DMS79 (cell line): ENCODE measurements at regions not wholly inside any gene's neighbourhood (a gene's known extent, or its start where the extent isn't known, plus 50 kb on each side); places are given as distances from the start of the nearest gene placed in this dataset.
A peak's percentile ranks its signal among the peaks of the same experiment; 100 is the strongest.
"Not testable (repeated sequence)": the region's sequence is repeated elsewhere in the genome, so short reads cannot be mapped to it uniquely, and the experiment has no call there.

Experiments
- DNase-seq: peaks from one replicate; lab custom pipeline; 2025; lab: John Stamatoyannopoulos, UW

- DNase-seq: no peak
Measured at GRCh38 chr11:33461369-33462125, 204.4 kb downstream of the HIPK3 start.

- no peak for DNase-seq
Measured at GRCh38 chr11:33457948-33458347, 200.8 kb downstream of the HIPK3 start.

- no peak for DNase-seq
Measured at GRCh38 chr11:33455867-33456463, 198.8 kb downstream of the HIPK3 start.

GRCh38 chr11:33454264-33454663 lies 197.1 kb downstream of the HIPK3 start:
- DNase-seq: no peak

GRCh38 chr11:33452836-33453624 lies 195.8 kb downstream of the HIPK3 start:
- DNase-seq: no peak

GRCh38 chr11:33451364-33451763 lies 194.2 kb downstream of the HIPK3 start:
- peak; percentile 11 for DNase-seq

- DNase-seq: peak; percentile 37
Measured at GRCh38 chr11:33449798-33450197, 192.6 kb downstream of the HIPK3 start.

- no peak for DNase-seq
Measured at GRCh38 chr11:33448461-33449130, 191.4 kb downstream of the HIPK3 start.

GRCh38 chr11:33445761-33446161 lies 188.6 kb downstream of the HIPK3 start:
- no peak for DNase-seq

- no peak for DNase-seq
Measured at GRCh38 chr11:33444835-33445594, 187.8 kb downstream of the HIPK3 start.

GRCh38 chr11:33443684-33444083 lies 186.5 kb downstream of the HIPK3 start:
- no peak for DNase-seq

- no peak for DNase-seq
Measured at GRCh38 chr11:33438301-33438700, 181.1 kb downstream of the HIPK3 start.

GRCh38 chr11:33437529-33437928 lies 180.3 kb downstream of the HIPK3 start:
- DNase-seq: no peak

GRCh38 chr11:33435216-33435615 lies 178.0 kb downstream of the HIPK3 start:
- no peak for DNase-seq

GRCh38 chr11:33434294-33434693 lies 177.1 kb downstream of the HIPK3 start:
- DNase-seq: no peak

- not testable (repeated sequence) for DNase-seq
Measured at GRCh38 chr11:33428435-33428834, 171.3 kb downstream of the HIPK3 start.

GRCh38 chr11:33420959-33421566 lies 163.9 kb downstream of the HIPK3 start:
- DNase-seq: no peak

- DNase-seq: no peak
Measured at GRCh38 chr11:33419924-33420323, 162.7 kb downstream of the HIPK3 start.

- no peak for DNase-seq
Measured at GRCh38 chr11:33417121-33417520, 159.9 kb downstream of the HIPK3 start.

- DNase-seq: no peak
Measured at GRCh38 chr11:33413301-33413700, 156.1 kb downstream of the HIPK3 start.

- DNase-seq: no peak
Measured at GRCh38 chr11:33412241-33412640, 155.1 kb downstream of the HIPK3 start.
